K562 (cell line): ENCODE measurements at regions not wholly inside any gene's neighbourhood (a gene's known extent, or its start where the extent isn't known, plus 50 kb on each side); places are given as distances from the start of the nearest gene placed in this dataset.

Source experiments
- ATAC-seq: fragments of 200-7000 bp; cut with Tn5 transposase; 3 replicates; pipeline ENCODE4 v1.9.1; 2020; ENCODE audit warnings: moderate library complexity
- BruUV-seq: library from RNA; stranded (reverse); fragments of 400-500 nt; replicated peaks from 2 replicates; lab custom pipeline; 2021; lab: Mats Ljungman, UMichigan
- CTCF ChIA-PET: fragments of 300-600 bp; formaldehyde crosslinking; extraction: SDS; loops from one replicate; lab custom pipeline; 2021; ENCODE audit warnings: low intra/inter-chr PET ratio; lab: Yijun Ruan, JAX
- POLR2A ChIA-PET: fragments of 300-600, 350-650 bp; sonication (Branson Sonifier 250); formaldehyde crosslinking; extraction: SDS; loops from one replicate; lab custom pipeline; 2021; ENCODE audit warnings: antibody characterized with exemption, inconsistent platforms; lab: Yijun Ruan, JAX
- DNase-seq, 4 experiments: peaks; one replicate each; pipeline versions ENCODE4 v3.0.0 to v3.0.0-alpha.2; 2011 to 2018; ENCODE audit warnings: low spot score in 3 of 4, mixed read lengths in 3 of 4; ENCODE audit errors: extremely low read depth in 1 of 4
- FAIRE-seq: peaks from 2 replicates; lab custom pipeline; 2011; peaks lifted over from hg19 to GRCh38; lab: Jason Lieb, UNC
- H2AFZ ChIP-seq: 2 replicates; pipeline ENCODE4 v1.6.0; 2011; ENCODE audit warnings: low read depth, low read length, control low read depth, inconsistent platforms
- H3K27ac ChIP-seq: fragments of 200-600 bp; 3 replicates; pipeline ENCODE4 v1.8.0; 2011; ENCODE audit warnings: low read depth, mild to moderate bottlenecking, control low read depth, inconsistent platforms, low read length, moderate library complexity, mixed read lengths; ENCODE audit errors: extremely low read depth
- H3K27me3 ChIP-seq, 2 experiments: fragments of 300-600 bp in 1 of 2; 2 replicates in 1 of 2; 3 replicates in 1 of 2; pipeline versions ENCODE4 v1.6.0 to v1.8.0; 2011; ENCODE audit warnings: inconsistent platforms in 2 of 2, low read length in 2 of 2, mild to moderate bottlenecking in 1 of 2, mixed read lengths in 1 of 2, moderate library complexity in 1 of 2; ENCODE audit not compliant: control insufficient read depth in 2 of 2, insufficient read depth in 2 of 2
- H3K36me3 ChIP-seq: fragments of 300-600 bp; 3 replicates; pipeline ENCODE4 v1.8.0; 2011; ENCODE audit warnings: mild to moderate bottlenecking, low read length, inconsistent platforms; ENCODE audit not compliant: control insufficient read depth, insufficient read depth
- H3K4me1 ChIP-seq, 2 experiments: fragments of 200-600 bp in 1 of 2; replicated peaks in 1 of 2; 2 replicates in 1 of 2; 3 replicates in 1 of 2; pipeline versions ENCODE4 v1.5.1 to v1.8.0; 2011; ENCODE audit warnings: inconsistent platforms in 2 of 2, low read length in 2 of 2, mild to moderate bottlenecking in 1 of 2, mixed read lengths in 1 of 2, moderate library complexity in 1 of 2; ENCODE audit not compliant: control insufficient read depth in 2 of 2, insufficient read depth in 2 of 2
- H3K4me2 ChIP-seq: 2 replicates; pipeline ENCODE4 v1.6.1; 2011; ENCODE audit warnings: low read length, control low read depth, inconsistent platforms, mixed read lengths; ENCODE audit not compliant: insufficient read depth
- H3K4me3 ChIP-seq: fragments of 200-600 bp; sonication (generic), shearing (Covaris generic); 2 replicates; pipeline ENCODE4 v1.5.1; 2016; ENCODE audit warnings: control low read depth, inconsistent platforms
- H3K79me2 ChIP-seq: fragments of 200-600 bp; 3 replicates; pipeline ENCODE4 v1.8.0; 2011; ENCODE audit warnings: low read length, inconsistent platforms; ENCODE audit not compliant: control insufficient read depth, insufficient read depth
- H3K9ac ChIP-seq, 2 experiments: 2 replicates each; pipeline versions ENCODE4 v1.6.0 to v1.6.1; 2011; ENCODE audit warnings: low read depth in 2 of 2, low read length in 2 of 2, control low read depth in 1 of 2, inconsistent platforms in 1 of 2, mild to moderate bottlenecking in 1 of 2, mixed read lengths in 1 of 2; ENCODE audit not compliant: insufficient read depth in 1 of 2
- H3K9me1 ChIP-seq: one replicate; pipeline ENCODE4 v1.6.0; 2011; ENCODE audit warnings: inconsistent platforms, mild to moderate bottlenecking, low read length, moderate library complexity; ENCODE audit not compliant: control insufficient read depth, insufficient read depth
- H3K9me3 ChIP-seq: replicated peaks from 2 replicates; pipeline ENCODE4 v1.5.1; 2011; ENCODE audit warnings: low read depth, low read length, inconsistent platforms; ENCODE audit not compliant: control insufficient read depth, insufficient read depth
- H4K20me1 ChIP-seq: replicated peaks from 2 replicates; pipeline ENCODE4 v1.6.1; 2011; ENCODE audit warnings: low read length, inconsistent platforms, mixed read lengths; ENCODE audit not compliant: control insufficient read depth, insufficient read depth
- CEBPB ChIP-seq: fragments of 450-650 bp; IDR thresholded peaks from 2 replicates; pipeline ENCODE4 v1.6.1; 2016; ENCODE audit warnings: missing genetic modification characterization, missing compliant biosample characterization
- DEAF1 ChIP-seq: fragments of 450-650 bp; formaldehyde crosslinking; IDR thresholded peaks from 2 replicates; pipeline ENCODE4 v1.4.0; 2020; ENCODE audit warnings: mild to moderate bottlenecking, moderate library complexity
- GABPA ChIP-seq: fragments of 200-800 bp; sonication (Bioruptor generic); conservative IDR thresholded peaks from 2 replicates; pipeline ENCODE4 v1.6.1; 2016; ENCODE audit warnings: low read depth, missing genetic modification characterization, missing compliant biosample characterization
- GTF2E2 ChIP-seq: fragments of 200-800 bp; sonication (Bioruptor generic); IDR thresholded peaks from 2 replicates; pipeline ENCODE4 v1.6.1; 2016; ENCODE audit warnings: missing genetic modification characterization, missing compliant biosample characterization
- JUND ChIP-seq, 2 experiments: IDR thresholded peaks; 2 replicates in 1 of 2; 3 replicates in 1 of 2; pipeline ENCODE4 v1.6.1; 2011; ENCODE audit warnings: borderline replicate concordance in 2 of 2, low read depth in 2 of 2, low read length in 2 of 2, improper control_type of control experiment in 1 of 2, missing biosample characterization in 1 of 2, missing genetic modification characterization in 1 of 2, missing genetic modification reagents in 1 of 2
- KAT7 ChIP-seq: sonication (generic); formaldehyde crosslinking; IDR thresholded peaks from 2 replicates; pipeline ENCODE4 v1.8.0; 2022; ENCODE audit warnings: missing genetic modification reagents, mild to moderate bottlenecking, borderline replicate concordance
- KDM1A ChIP-seq, 2 experiments: fragments of 450-650 bp; IDR thresholded peaks; 2 replicates each; pipeline ENCODE4 v1.6.1; 2016; ENCODE audit warnings: mild to moderate bottlenecking in 2 of 2
- LEF1 ChIP-seq: fragments of 450-650 bp; IDR thresholded peaks from 2 replicates; pipeline ENCODE4 v1.6.1; 2016; ENCODE audit warnings: mild to moderate bottlenecking
- PCBP1 ChIP-seq: fragments of 200-400 bp; formaldehyde crosslinking; IDR thresholded peaks from 2 replicates; pipeline ENCODE4 v1.6.1; 2018; ENCODE audit warnings: mild to moderate bottlenecking, low read depth, low read length; ENCODE audit not compliant: poor library complexity, severe bottlenecking
- SMARCA4 ChIP-seq: fragments of 450-650 bp; IDR thresholded peaks from 2 replicates; pipeline ENCODE4 v1.6.1; 2016
- TAL1 ChIP-seq: fragments of 450-650 bp; IDR thresholded peaks from 2 replicates; pipeline ENCODE4 v1.6.1; 2016; ENCODE audit warnings: mild to moderate bottlenecking
- TRIM24 ChIP-seq, 2 experiments: fragments of 450-650 bp; IDR thresholded peaks; 2 replicates each; pipeline ENCODE4 v1.6.1; 2016
- TRIM28 ChIP-seq: fragments of 450-650 bp; IDR thresholded peaks from 2 replicates; pipeline ENCODE4 v1.6.1; 2017
- ZEB2 ChIP-seq: fragments of 450-650 bp; IDR thresholded peaks from 2 replicates; pipeline ENCODE4 v1.6.1; 2016
- ZNF696 ChIP-seq: fragments of 250-450 bp; sonication (Bioruptor Pico); conservative IDR thresholded peaks from 2 replicates; pipeline ENCODE4 v1.4.0; 2020; ENCODE audit warnings: mild to moderate bottlenecking, moderate library complexity
- WGBS: fragments of 100-300 bp; shearing (Covaris generic); methylation state at CpG from one replicate; pipeline ENCODE4 v1.1.6; 2016; ENCODE audit warnings: low coverage, mixed read lengths; ENCODE audit not compliant: insufficient coverage; ENCODE audit errors: missing lambda C conversion rate; 5-methylcytosine and 5-hydroxymethylcytosine counted together
- in situ Hi-C: fragments of 300-500 bp; cut with MboI; formaldehyde crosslinking; loops from 4 replicates; pipeline ENCODE4 v1.15.0; 2018; ENCODE audit warnings: inconsistent platforms, mixed read lengths
- intact Hi-C: fragments of 100-400 bp; cut with micrococcal nuclease; formaldehyde crosslinking; loops from 2 replicates; pipeline ENCODE4 v1.14.2; 2022

- intact Hi-C loops: loop anchor here (1.0 to 10.0 kb wide), 3 partner anchors 310 to 894 kb away; no protein-coding TSS in a partner anchor
- FAIRE-seq: peak; percentile 98
- no peak for TF ChIP-seq KDM1A (IDR thresholded peaks at IDR 0.05)
- no peak for TF ChIP-seq TAL1
- TF ChIP-seq KAT7: no peak
- 0 out of 2 replicates have a peak, but pooled peaks have one; percentile 50 for TF ChIP-seq SMARCA4
- TF ChIP-seq TRIM28: no peak
- peak; percentile 86 for TF ChIP-seq DEAF1
- TF ChIP-seq ZEB2: no peak
- TF ChIP-seq LEF1: 0 out of 2 replicates have a peak, but pooled peaks have one; percentile 20
- peak; percentile 75 for TF ChIP-seq GABPA (tag)
- no peak for TF ChIP-seq ZNF696
- 0 out of 2 replicates have a peak, but pooled peaks have one; percentile 28 for TF ChIP-seq JUND (IDR thresholded peaks at IDR 0.05; ENCODE audit: borderline replicate concordance, low read depth, low read length)
- TF ChIP-seq JUND (tag; IDR thresholded peaks at IDR 0.05; ENCODE audit: borderline replicate concordance, low read depth, low read length): no peak
- no peak for TF ChIP-seq PCBP1
- peak; percentile 88 for TF ChIP-seq CEBPB
- 0 out of 4 replicates have a peak, but pooled peaks of 1 of the 2 experiments have one; percentile 19 for TF ChIP-seq TRIM24 (IDR thresholded peaks at IDR 0.05)
- no peak for TF ChIP-seq GTF2E2 (tag)
Measured at GRCh38 chr4:53908661-53909078, 155.7 kb downstream of the CHIC2 start.

More at GRCh38 chr4:53908661-53909078, 155.7 kb downstream of the CHIC2 start:
- DNase-seq (peak; percentile 16 to 67 (median 38)), ATAC-seq (peak; percentile 94)
- ChIA-PET CTCF (interaction anchor here (1.5 to 1.6 kb wide), 2 partner anchors 309 to 326 kb away, joined by 10 to 13 read pairs; no protein-coding TSS in a partner anchor), POLR2A (interaction anchor here (0.9 kb wide), 1 partner anchor 310 kb away, joined by 4 read pairs; no protein-coding TSS in a partner anchor)
- H3K27ac ChIP-seq: no peak overlapping the region
- H3K4me2 ChIP-seq: 0 out of 2 replicates have a peak overlapping the region, but pooled peaks have one; percentile 19
- H3K9me3 ChIP-seq: no peaks in the 10 kb centered on the region
- H3K4me3 ChIP-seq: no peak overlapping the region
- BruUV-seq: no TSS peak
- H4K20me1 ChIP-seq: no peaks in the 10 kb centered on the region
- H3K79me2 ChIP-seq: no peaks in the 10 kb centered on the region
- H3K36me3 ChIP-seq: no peaks in the 10 kb centered on the region
- H3K9ac ChIP-seq: no peak overlapping the region
- 0 out of 2 replicates have a peak overlapping the region, but pooled peaks have one; percentile 18 for H2AFZ ChIP-seq
- in situ Hi-C loops: loop anchor here (5.0 kb wide), 1 partner anchor 319 kb away; the partner anchor contains the start of gene PDGFRA
- no peaks in the 10 kb centered on the region for H3K9me1 ChIP-seq
- H3K4me1 ChIP-seq: peaks cover 0 to 5% of the 10 kb centered on the region in 2 experiments; a peak in 1 of 5 replicates
- 7% methylated on average over 8 of the region's 8 CpGs for WGBS
- H3K27me3 ChIP-seq: peaks cover 2 to 10% of the 10 kb centered on the region in 2 experiments; a peak in 4 of 5 replicates
